ENCODE measurements at regions not wholly inside any gene's neighbourhood (a gene's known extent, or its start where the extent isn't known, plus 50 kb on each side); places are given as distances from the start of the nearest gene placed in this dataset. TPM values are rescaled to one million over a fixed set of nuclear protein-coding genes. Genes with fewer than 3 reads are reported as not detected.

GRCh38 chr7:106807474-106807873 lies 57.6 kb upstream of the PIK3CG start:
- no peak for DNase-seq (ENCODE audit: low spot score)

- no peak for DNase-seq (ENCODE audit: low spot score)
These were observed 56.0 kb upstream of the PIK3CG start for GRCh38 chr7:106808967-106809635.

- no peak for DNase-seq (ENCODE audit: low spot score)
These were observed 53.6 kb upstream of the PIK3CG start for GRCh38 chr7:106811472-106811871.

GRCh38 chr7:106812027-106812643 lies 52.9 kb upstream of the PIK3CG start:
- DNase-seq (ENCODE audit: low spot score) = no peak

GRCh38 chr7:106813705-106814305 lies 51.3 kb upstream of the PIK3CG start:
- DNase-seq (ENCODE audit: low spot score) = no peak

GRCh38 chr7:106814887-106815286 lies 50.2 kb upstream of the PIK3CG start:
- DNase-seq (ENCODE audit: low spot score) = no peak

Small RNA genes lying in the stretch of these regions (small RNA-seq; reads per million reads assigned to genes)
- not detected for gene RNA5SP236
